NT2/D1 (cell line): ENCODE measurements at regions not wholly inside any gene's neighbourhood (a gene's known extent, or its start where the extent isn't known, plus 50 kb on each side); places are given as distances from the start of the nearest gene placed in this dataset.

Experiments
- DNase-seq: peaks from one replicate; pipeline ENCODE4 v3.0.0-alpha.2; 2011; ENCODE audit warnings: low read depth, low spot score
- H3K27me3 ChIP-seq: 2 replicates; pipeline ENCODE4 v1.6.0; 2011; ENCODE audit warnings: mild to moderate bottlenecking; ENCODE audit not compliant: insufficient read length, insufficient read depth
- H3K36me3 ChIP-seq: 2 replicates; pipeline ENCODE4 v1.6.1; 2011; ENCODE audit warnings: mild to moderate bottlenecking, low read length, mixed read lengths; ENCODE audit not compliant: insufficient read depth, insufficient read length
- H3K4me1 ChIP-seq: 2 replicates; pipeline ENCODE4 v1.5.1; 2011; ENCODE audit not compliant: insufficient read depth, insufficient read length
- H3K4me3 ChIP-seq: 2 replicates; pipeline ENCODE4 v1.5.1; 2011; ENCODE audit warnings: low read depth; ENCODE audit not compliant: insufficient read length
- H3K9ac ChIP-seq: 2 replicates; pipeline ENCODE4 v1.6.0; 2011; ENCODE audit warnings: low read depth; ENCODE audit not compliant: insufficient read length
- H3K9me3 ChIP-seq: 2 replicates; pipeline ENCODE4 v1.5.1; 2011; ENCODE audit warnings: mild to moderate bottlenecking, low read length; ENCODE audit not compliant: insufficient read depth
- SUZ12 ChIP-seq: IDR thresholded peaks from 2 replicates; pipeline ENCODE4 v1.6.1; 2011; ENCODE audit not compliant: insufficient read length, insufficient read depth; ENCODE audit errors: extremely low read depth
- YY1 ChIP-seq: IDR thresholded peaks from 2 replicates; pipeline ENCODE4 v1.6.1; 2011; ENCODE audit not compliant: insufficient read length, insufficient read depth
- ZNF274 ChIP-seq: IDR thresholded peaks from 2 replicates; pipeline ENCODE4 v1.6.1; 2011; ENCODE audit warnings: mild to moderate bottlenecking, low read depth, low read length

DNA sequence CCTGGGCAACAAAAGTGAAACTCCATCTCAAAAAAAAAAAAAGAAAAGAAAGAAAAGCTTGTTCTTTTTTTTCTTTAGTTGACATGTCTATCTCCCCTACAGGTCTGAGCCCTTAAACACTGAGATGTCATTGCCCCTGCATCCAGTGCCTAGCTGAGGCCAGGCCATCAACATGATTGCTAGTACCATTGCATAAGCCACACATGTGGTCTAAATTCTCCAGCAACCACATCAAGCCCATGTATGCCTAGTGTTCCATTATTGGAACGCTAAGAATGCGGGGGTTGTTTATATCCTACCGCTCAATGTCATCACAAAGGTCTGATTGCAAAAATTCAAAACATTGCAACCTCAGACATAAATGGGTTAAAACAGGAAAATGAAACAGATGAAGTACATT, 62.7 kb downstream of the NPTX2 start:
- no peaks in the 10 kb centered on the region for H3K36me3 ChIP-seq
- H3K4me1 ChIP-seq, result no peaks in the 10 kb centered on the region
- TF ChIP-seq SUZ12 (no peak), YY1 (no peak), ZNF274 (no peak)
- H3K4me3 ChIP-seq, result no peak overlapping the region
- no peak overlapping the region for H3K9ac ChIP-seq
- H3K9me3 ChIP-seq, result peaks cover 6% of the 10 kb centered on the region; the same call in 1 of the 2 replicates
- no peaks in the 10 kb centered on the region for H3K27me3 ChIP-seq
- DNase-seq, result no peak

DNA sequence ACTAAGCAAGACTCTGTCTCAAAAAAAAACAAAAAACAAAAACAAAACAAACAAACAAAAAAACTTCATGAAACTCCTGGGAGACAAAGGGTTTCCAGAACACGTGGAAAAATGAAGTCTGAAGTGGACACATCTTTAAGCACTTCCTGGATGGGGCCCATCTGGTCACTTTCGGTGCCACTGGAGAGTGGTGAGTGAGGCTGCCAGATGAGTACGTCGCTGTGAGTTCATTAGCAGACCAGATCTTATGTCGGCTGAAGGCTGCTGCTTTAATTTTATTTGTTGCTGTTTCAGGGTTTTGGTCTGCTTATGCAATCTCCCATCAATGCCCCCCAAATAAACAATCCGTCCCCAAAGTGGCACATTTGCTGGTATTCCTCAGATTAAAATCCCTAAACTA, 64.4 kb downstream of the NPTX2 start:
- DNase-seq, result no peak
- peaks cover 6% of the 10 kb centered on the region; the same call in 1 of the 2 replicates for H3K9me3 ChIP-seq
- no peak overlapping the region for H3K9ac ChIP-seq
- no peak overlapping the region for H3K4me3 ChIP-seq
- H3K4me1 ChIP-seq, result no peaks in the 10 kb centered on the region
- TF ChIP-seq SUZ12, result no peak
- no peak for TF ChIP-seq YY1
- H3K36me3 ChIP-seq, result no peaks in the 10 kb centered on the region
- peaks cover 5% of the 10 kb centered on the region for H3K27me3 ChIP-seq

DNA sequence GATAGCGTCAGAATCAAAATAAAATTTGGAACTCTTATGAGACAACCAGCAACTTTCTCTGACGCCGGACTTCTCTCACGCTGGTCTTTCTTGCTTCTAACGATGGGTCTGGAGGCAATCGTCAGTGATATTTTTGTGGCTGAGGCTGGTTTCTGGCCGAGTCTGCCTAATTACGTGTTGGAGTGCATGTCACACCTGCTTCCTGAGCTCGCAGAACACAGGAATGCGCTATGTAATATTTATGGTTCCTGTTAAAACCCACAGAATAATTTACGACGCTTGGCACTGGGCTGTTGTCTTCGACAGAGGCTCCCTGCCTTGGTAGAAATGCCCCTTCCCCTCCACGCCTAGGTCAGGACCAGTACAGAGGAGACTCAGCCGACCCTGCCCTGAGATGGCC, 64.9 kb downstream of the NPTX2 start:
- Histone ChIP-seq H3K4me3 (no peak overlapping the region), H3K9ac (no peak overlapping the region), H3K4me1 (no peaks in the 10 kb centered on the region), H3K36me3 (no peaks in the 10 kb centered on the region), H3K27me3 (peaks cover 5% of the 10 kb centered on the region), H3K9me3 (peaks cover 6% of the 10 kb centered on the region; the same call in 1 of the 2 replicates)
- DNase-seq, result no peak
- no peak for TF ChIP-seq YY1
- no peak for TF ChIP-seq ZNF274
- TF ChIP-seq SUZ12, result no peak

DNA sequence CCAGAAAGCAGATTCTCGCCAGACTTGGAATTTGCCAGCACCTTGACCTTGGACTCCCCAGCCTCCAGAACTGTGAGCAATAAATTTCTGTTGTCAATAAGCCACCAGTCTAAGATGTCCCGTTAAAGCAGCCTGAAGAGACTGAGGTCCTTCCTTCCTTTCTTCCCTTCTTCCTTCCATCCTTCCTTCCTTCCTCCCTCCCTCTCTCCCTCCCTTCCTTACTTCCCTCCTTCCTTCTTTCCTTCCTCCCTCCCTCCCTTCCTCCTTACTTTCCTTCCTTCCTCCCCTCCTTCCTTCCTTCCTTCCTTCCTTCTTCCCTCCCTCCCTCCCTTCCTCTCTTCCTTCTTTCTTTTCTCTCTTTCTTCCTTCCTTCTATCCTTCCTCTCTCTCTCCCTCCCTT, 66.4 kb downstream of the NPTX2 start:
- H3K4me1 ChIP-seq, result no peaks in the 10 kb centered on the region
- H3K36me3 ChIP-seq, result no peaks in the 10 kb centered on the region
- peaks cover 5% of the 10 kb centered on the region for H3K27me3 ChIP-seq
- no peak overlapping the region for H3K9ac ChIP-seq
- TF ChIP-seq ZNF274, result no peak
- TF ChIP-seq YY1, result no peak
- no peak for TF ChIP-seq SUZ12
- DNase-seq, result no peak
- no peak overlapping the region for H3K4me3 ChIP-seq
- peaks cover 7% of the 10 kb centered on the region; the same call in 1 of the 2 replicates for H3K9me3 ChIP-seq

GRCh38 chr7:98685541-98685940, 68.5 kb downstream of the NPTX2 start:
- TF ChIP-seq ZNF274, result no peak
- no peak for TF ChIP-seq YY1
- TF ChIP-seq SUZ12, result no peak
- Histone ChIP-seq H3K4me3 (no peak overlapping the region), H3K9me3 (peaks cover 7% of the 10 kb centered on the region; the same call in 1 of the 2 replicates), H3K9ac (no peak overlapping the region), H3K36me3 (no peaks in the 10 kb centered on the region), H3K27me3 (peaks cover 5% of the 10 kb centered on the region), H3K4me1 (no peaks in the 10 kb centered on the region)
- no peak for DNase-seq

GRCh38 chr7:98686466-98687080, 69.5 kb downstream of the NPTX2 start:
- DNase-seq, result no peak
- Histone ChIP-seq H3K36me3 (no peaks in the 10 kb centered on the region), H3K4me3 (no peak overlapping the region), H3K4me1 (no peaks in the 10 kb centered on the region), H3K27me3 (peaks cover 5% of the 10 kb centered on the region), H3K9me3 (peaks cover 7% of the 10 kb centered on the region; the same call in 1 of the 2 replicates), H3K9ac (no peak overlapping the region)
- TF ChIP-seq ZNF274 (no peak), SUZ12 (no peak), YY1 (no peak)

DNA sequence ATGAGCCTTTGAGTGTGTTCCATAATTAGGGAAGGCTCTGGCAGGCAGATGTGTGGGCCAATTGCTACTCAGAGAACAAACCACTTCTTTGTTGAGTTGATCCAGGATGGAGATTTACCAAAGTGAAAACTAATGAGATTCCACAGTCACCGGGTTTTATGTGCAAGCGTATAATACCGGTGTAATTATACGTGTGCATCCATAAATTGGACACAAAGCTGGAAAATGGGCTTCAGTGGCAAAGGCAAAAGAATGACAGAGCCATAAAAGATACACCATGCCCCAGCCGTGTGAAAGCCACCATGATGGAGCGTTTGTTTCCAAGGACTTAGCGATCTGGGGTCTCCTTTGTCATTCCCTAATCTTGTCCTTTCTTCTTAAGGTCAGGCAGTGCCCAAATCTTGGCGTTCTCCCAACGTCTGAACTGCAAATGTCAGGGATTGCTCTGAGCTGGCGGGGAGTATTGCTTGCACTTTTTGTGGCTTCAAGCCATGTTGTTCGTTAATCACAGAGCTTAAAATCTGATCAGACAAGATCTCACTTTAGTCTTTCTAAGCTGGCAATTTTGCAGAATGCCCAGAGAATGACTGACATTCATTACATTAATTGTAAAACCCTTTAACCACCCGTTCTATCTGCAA, 70.1 kb downstream of the NPTX2 start:
- Histone ChIP-seq H3K4me3 (no peak overlapping the region), H3K9ac (no peak overlapping the region), H3K36me3 (no peaks in the 10 kb centered on the region), H3K27me3 (peaks cover 5% of the 10 kb centered on the region), H3K4me1 (no peaks in the 10 kb centered on the region), H3K9me3 (peaks cover 7% of the 10 kb centered on the region; the same call in 1 of the 2 replicates)
- no peak for DNase-seq
- TF ChIP-seq ZNF274, result no peak
- no peak for TF ChIP-seq YY1
- no peak for TF ChIP-seq SUZ12
